ENCODE measurements at regions not wholly inside any gene's neighbourhood (a gene's known extent, or its start where the extent isn't known, plus 50 kb on each side); places are given as distances from the start of the nearest gene placed in this dataset.

DNA sequence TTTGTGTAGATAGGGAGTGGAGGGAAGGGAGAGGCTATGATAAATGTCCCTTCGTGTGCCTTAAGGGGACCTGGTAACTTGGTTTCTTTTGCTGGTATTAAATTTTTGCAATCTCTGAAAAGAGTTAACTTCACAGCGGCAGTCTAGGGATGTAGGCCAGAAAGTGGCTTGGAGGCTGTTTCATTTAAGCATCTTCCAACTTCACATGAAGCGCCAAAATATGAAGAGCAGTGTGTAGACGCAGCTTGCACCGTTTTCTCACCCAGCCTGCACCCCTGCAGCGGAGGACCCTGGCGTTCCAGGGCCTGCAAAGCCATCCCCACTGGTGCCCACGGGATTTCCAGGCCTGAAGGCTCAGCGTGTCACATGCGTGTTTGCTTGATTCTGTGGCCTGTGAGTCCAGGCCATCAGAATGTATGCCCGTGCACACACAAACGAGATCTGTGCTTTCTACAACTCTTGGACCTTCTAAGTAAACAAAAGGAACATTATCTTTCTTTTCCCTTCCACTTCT lies 87.2 kb upstream of the EPB41L3 start:
- DNase-seq (ENCODE audit: low spot score) = no peak
- Mint-ChIP-seq H3K36me3 (ENCODE audit: low read depth, unreplicated experiment) (no peaks in the 10 kb centered on the region), H3K27me3 (ENCODE audit: unreplicated experiment) (peaks cover 11% of the 10 kb centered on the region)

DNA sequence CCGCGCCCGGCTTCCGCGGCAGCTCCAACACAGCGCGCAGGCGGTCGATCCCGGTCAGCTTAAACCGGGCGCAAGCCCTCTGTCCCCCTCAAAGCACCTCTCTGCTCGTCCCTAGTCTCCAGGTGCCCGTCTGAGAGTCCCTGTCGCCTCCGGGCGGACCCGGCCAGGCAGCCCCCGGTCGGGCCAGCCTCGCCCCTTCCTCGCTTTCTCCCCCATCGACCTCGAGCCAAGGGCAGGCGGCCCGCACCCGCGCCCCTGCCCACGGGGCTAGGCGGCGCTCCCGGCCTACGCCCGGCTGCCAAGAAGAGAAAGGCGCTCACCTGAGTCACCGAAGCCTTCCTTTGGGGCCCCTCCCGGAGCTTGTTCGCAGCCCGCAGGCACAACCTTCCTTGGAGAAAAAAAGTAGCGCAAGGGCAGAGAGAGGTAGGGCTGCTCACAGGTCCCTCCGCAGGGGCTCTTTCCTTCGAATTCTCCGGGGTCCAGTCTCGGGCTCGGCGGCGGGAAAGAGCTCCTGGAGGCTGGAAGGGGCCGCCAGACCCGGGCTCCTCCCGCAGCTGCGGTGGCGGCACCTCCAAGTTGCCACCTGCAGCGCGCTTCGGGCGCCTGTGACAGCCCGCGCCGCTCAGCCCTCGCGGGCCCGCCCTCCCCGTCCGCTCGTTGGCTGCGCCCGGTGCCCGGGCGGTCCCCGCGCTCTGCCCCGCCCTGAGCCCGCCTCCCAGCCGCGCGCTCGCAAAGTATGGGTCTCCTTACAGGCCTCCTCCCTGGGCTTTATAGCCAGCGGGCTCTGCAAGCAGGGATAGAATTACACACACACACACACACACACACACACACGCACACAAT lies 86.5 kb upstream of the EPB41L3 start:
- no peak overlapping the region for H3K4me3 Mint-ChIP-seq (ENCODE audit: unreplicated experiment)

More for the DNA sequence above, 87.2 kb upstream of the EPB41L3 start:
- H3K4me3 Mint-ChIP-seq (ENCODE audit: unreplicated experiment) = peak overlapping the region; percentile 24
- H3K9me3 Mint-ChIP-seq (ENCODE audit: unreplicated experiment) = no peaks in the 10 kb centered on the region
- no peak overlapping the region for H3K27ac Mint-ChIP-seq (ENCODE audit: unreplicated experiment)
- TF ChIP-seq CTCF (IDR thresholded peaks at IDR 0.05; ENCODE audit: unreplicated experiment) = no peak
- peaks cover 3% of the 10 kb centered on the region for H3K4me1 Mint-ChIP-seq (ENCODE audit: unreplicated experiment)

GRCh38 chr18:5628512-5629255 lies 84.9 kb upstream of the EPB41L3 start:
- Mint-ChIP-seq H3K36me3 (ENCODE audit: low read depth, unreplicated experiment) (no peaks in the 10 kb centered on the region), H3K4me1 (ENCODE audit: unreplicated experiment) (peaks cover 3% of the 10 kb centered on the region), H3K9me3 (ENCODE audit: unreplicated experiment) (no peaks in the 10 kb centered on the region), H3K4me3 (ENCODE audit: unreplicated experiment) (no peak overlapping the region), H3K27ac (ENCODE audit: unreplicated experiment) (no peak overlapping the region), H3K27me3 (ENCODE audit: unreplicated experiment) (peaks cover 11% of the 10 kb centered on the region)
- peak; percentile 38 for DNase-seq (ENCODE audit: low spot score)
- TF ChIP-seq CTCF (IDR thresholded peaks at IDR 0.05; ENCODE audit: unreplicated experiment) = no peak

More for the DNA sequence above, 86.5 kb upstream of the EPB41L3 start:
- peak; percentile 74 for DNase-seq (ENCODE audit: low spot score)
- H3K27ac Mint-ChIP-seq (ENCODE audit: unreplicated experiment) = no peak overlapping the region
- no peaks in the 10 kb centered on the region for H3K9me3 Mint-ChIP-seq (ENCODE audit: unreplicated experiment)
- peaks cover 3% of the 10 kb centered on the region for H3K4me1 Mint-ChIP-seq (ENCODE audit: unreplicated experiment)
- peaks cover 11% of the 10 kb centered on the region for H3K27me3 Mint-ChIP-seq (ENCODE audit: unreplicated experiment)
- H3K36me3 Mint-ChIP-seq (ENCODE audit: low read depth, unreplicated experiment) = no peaks in the 10 kb centered on the region
- no peak for TF ChIP-seq CTCF (IDR thresholded peaks at IDR 0.05; ENCODE audit: unreplicated experiment)

DNA sequence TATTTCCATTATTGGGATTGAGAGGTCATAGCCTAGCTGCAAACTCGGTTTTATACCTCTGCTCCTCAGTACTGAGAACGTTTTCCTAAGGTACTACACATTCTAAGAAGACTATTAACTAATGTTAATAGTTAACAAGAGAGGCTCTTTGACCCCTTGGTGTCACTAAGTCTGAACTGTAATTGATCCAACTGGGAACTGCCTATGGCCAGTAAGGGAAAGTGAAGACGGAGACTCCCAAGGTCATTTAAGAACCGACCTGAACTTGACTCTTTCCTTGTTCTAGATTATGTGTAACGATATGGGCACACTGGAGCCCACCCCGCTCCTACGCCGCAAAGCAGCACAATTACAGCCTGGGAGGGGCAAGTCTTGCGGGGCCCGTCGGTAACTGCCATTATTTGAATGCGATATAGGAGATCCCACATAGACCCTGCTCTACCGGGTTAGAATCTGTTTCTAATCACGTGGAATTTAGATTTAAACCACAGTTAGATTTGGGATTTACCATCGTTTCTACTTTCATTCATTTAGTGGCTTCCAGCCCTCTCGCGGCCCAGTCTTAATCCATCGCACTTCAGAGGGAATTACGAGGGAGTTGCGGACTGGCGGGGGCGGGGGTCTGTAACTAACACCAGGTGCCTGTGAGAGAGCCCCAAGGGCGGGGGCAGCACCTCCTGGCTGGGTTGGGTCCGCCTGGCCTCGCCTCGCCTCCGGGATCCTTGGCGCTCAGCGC lies 84.1 kb upstream of the EPB41L3 start:
- peaks cover 11% of the 10 kb centered on the region for H3K27me3 Mint-ChIP-seq (ENCODE audit: unreplicated experiment)
- no peak for TF ChIP-seq CTCF (IDR thresholded peaks at IDR 0.05; ENCODE audit: unreplicated experiment)
- H3K36me3 Mint-ChIP-seq (ENCODE audit: low read depth, unreplicated experiment) = no peaks in the 10 kb centered on the region
- no peaks in the 10 kb centered on the region for H3K9me3 Mint-ChIP-seq (ENCODE audit: unreplicated experiment)
- H3K4me1 Mint-ChIP-seq (ENCODE audit: unreplicated experiment) = peaks cover 3% of the 10 kb centered on the region
- no peak overlapping the region for H3K27ac Mint-ChIP-seq (ENCODE audit: unreplicated experiment)
- peak overlapping the region; percentile 85 for H3K4me3 Mint-ChIP-seq (ENCODE audit: unreplicated experiment)
- DNase-seq (ENCODE audit: low spot score) = no peak
